H1 (cell line): ENCODE measurements at regions not wholly inside any gene's neighbourhood (a gene's known extent, or its start where the extent isn't known, plus 50 kb on each side); places are given as distances from the start of the nearest gene placed in this dataset.

Experiments used
- CTCF ChIA-PET: fragments of 300-600 bp; sonication (Branson Sonifier 250); formaldehyde crosslinking; loops from one replicate; lab custom pipeline; 2021; ENCODE audit not compliant: partially characterized antibody; lab: Charles Lee
- POLR2A ChIA-PET: fragments of 300-600 bp; sonication (Branson Sonifier 250); formaldehyde crosslinking; loops from one replicate; lab custom pipeline; 2021; ENCODE audit warnings: inconsistent platforms; ENCODE audit not compliant: partially characterized antibody; lab: Charles Lee
- DNase-seq, 2 experiments: peaks; one replicate each; pipeline versions ENCODE4 v3.0.0 to v3.0.0-alpha.2; 2010 to 2022; ENCODE audit warnings: low spot score in 2 of 2, low read depth in 1 of 2, mixed read lengths in 1 of 2
- FAIRE-seq: peaks from 2 replicates; lab custom pipeline; 2011; peaks lifted over from hg19 to GRCh38; lab: Jason Lieb, UNC
- H2AFZ ChIP-seq: 2 replicates; pipeline ENCODE4 v1.8.1; 2012; ENCODE audit warnings: low read length, inconsistent platforms
- H2AK5ac ChIP-seq: 2 replicates; pipeline ENCODE4 v1.6.1; 2013; ENCODE audit warnings: low read depth, low read length
- H2BK120ac ChIP-seq: replicated peaks from 2 replicates; pipeline ENCODE3; 2013; ENCODE audit warnings: low read depth, low read length, inconsistent platforms
- H2BK12ac ChIP-seq: 2 replicates; pipeline ENCODE4 v1.6.1; 2013; ENCODE audit warnings: low read depth, low read length
- H2BK15ac ChIP-seq: 2 replicates; pipeline ENCODE4 v1.6.1; 2013; ENCODE audit warnings: low read length
- H2BK20ac ChIP-seq: 2 replicates; pipeline ENCODE4 v1.6.1; 2013; ENCODE audit warnings: low read length
- H2BK5ac ChIP-seq: 2 replicates; pipeline ENCODE4 v1.6.1; 2013; ENCODE audit warnings: low read depth, low read length
- H3K14ac ChIP-seq: 2 replicates; pipeline ENCODE4 v1.6.1; 2013; ENCODE audit warnings: inconsistent platforms; ENCODE audit not compliant: insufficient read length
- H3K18ac ChIP-seq: 2 replicates; pipeline ENCODE4 v1.6.1; 2013; ENCODE audit warnings: low read length; ENCODE audit errors: extremely low read depth
- H3K23ac ChIP-seq: 2 replicates; pipeline ENCODE4 v1.6.1; 2013; ENCODE audit warnings: inconsistent platforms; ENCODE audit not compliant: insufficient read length
- H3K23me2 ChIP-seq: 2 replicates; pipeline ENCODE4 v1.6.1; 2013; ENCODE audit warnings: low read depth, low read length
- H3K27ac ChIP-seq: 2 replicates; pipeline ENCODE4 v1.6.1; 2011; ENCODE audit warnings: low read depth, low read length, inconsistent platforms
- H3K27me3 ChIP-seq, 4 experiments: replicated peaks in 1 of 4; 1 replicate in 1 of 4; 2 replicates in 3 of 4; pipeline versions ENCODE4 v1.6.1 to v1.8.1; 2011 to 2013; ENCODE audit warnings: low read length in 3 of 4, mild to moderate bottlenecking in 3 of 4, inconsistent platforms in 2 of 4, mixed read lengths in 2 of 4, moderate library complexity in 1 of 4; ENCODE audit not compliant: control insufficient read depth in 3 of 4, insufficient read depth in 3 of 4; ENCODE audit errors: extremely low read depth in 1 of 4
- H3K36me3 ChIP-seq, 4 experiments: 2 replicates each; pipeline versions ENCODE4 v1.6.1 to v1.8.1; 2011 to 2013; ENCODE audit warnings: mild to moderate bottlenecking in 4 of 4, low read length in 3 of 4, moderate library complexity in 2 of 4, control low read depth in 1 of 4, inconsistent platforms in 1 of 4; ENCODE audit not compliant: insufficient read depth in 4 of 4, control insufficient read depth in 2 of 4
- H3K4ac ChIP-seq: replicated peaks from 2 replicates; pipeline ENCODE3; 2013; ENCODE audit warnings: low read length, low read depth, mixed read lengths, inconsistent platforms; ENCODE audit not compliant: insufficient read length
- H3K4me1 ChIP-seq, 4 experiments: replicated peaks in 1 of 4; 1 replicate in 1 of 4; 2 replicates in 3 of 4; pipeline versions ENCODE4 v1.6.1 to v1.8.1; 2011 to 2013; ENCODE audit warnings: low read length in 3 of 4, inconsistent platforms in 2 of 4, mixed read lengths in 1 of 4; ENCODE audit not compliant: insufficient read depth in 4 of 4, control insufficient read depth in 3 of 4
- H3K4me2 ChIP-seq, 2 experiments: 2 replicates each; pipeline versions ENCODE4 v1.6.1 to v1.8.1; 2011 to 2013; ENCODE audit warnings: low read depth in 2 of 2, low read length in 2 of 2, control low read depth in 1 of 2, inconsistent platforms in 1 of 2, mild to moderate bottlenecking in 1 of 2; ENCODE audit not compliant: insufficient read depth in 1 of 2
- H3K4me3 ChIP-seq, 4 experiments: fragments of 200-600, 300-600 bp in 1 of 4; sonication (generic), shearing (Covaris generic), sonication (Bioruptor Twin) in 1 of 4; 2 replicates each; pipeline versions ENCODE4 v1.5.1 to v1.8.1; 2011 to 2016; ENCODE audit warnings: low read length in 4 of 4, low read depth in 3 of 4, control low read depth in 2 of 4, inconsistent platforms in 2 of 4, mild to moderate bottlenecking in 2 of 4, mixed read lengths in 1 of 4, moderate library complexity in 1 of 4; ENCODE audit not compliant: insufficient read depth in 2 of 4; ENCODE audit errors: extremely low read depth in 1 of 4
- H3K56ac ChIP-seq: replicated peaks from 2 replicates; pipeline ENCODE3; 2013; ENCODE audit warnings: low read depth, mild to moderate bottlenecking, mixed read lengths, low read length, inconsistent platforms; ENCODE audit not compliant: insufficient read length
- H3K79me1 ChIP-seq: 2 replicates; pipeline ENCODE4 v1.6.1; 2013; ENCODE audit warnings: low read depth, low read length, control low read depth
- H3K79me2 ChIP-seq, 2 experiments: 2 replicates each; pipeline versions ENCODE4 v1.6.1 to v1.8.1; 2012 to 2013; ENCODE audit warnings: low read length in 2 of 2, mild to moderate bottlenecking in 2 of 2, inconsistent platforms in 1 of 2; ENCODE audit not compliant: insufficient read depth in 2 of 2, control insufficient read depth in 1 of 2
- H3K9ac ChIP-seq, 4 experiments: replicated peaks in 1 of 4; 1 replicate in 1 of 4; 2 replicates in 3 of 4; pipeline versions ENCODE4 v1.6.1 to v1.8.1; 2011 to 2013; ENCODE audit warnings: low read depth in 3 of 4, low read length in 3 of 4, control low read depth in 2 of 4, mild to moderate bottlenecking in 2 of 4, moderate library complexity in 2 of 4, inconsistent platforms in 1 of 4; ENCODE audit errors: extremely low read depth in 1 of 4
- H3K9me3 ChIP-seq, 2 experiments: 2 replicates each; pipeline versions ENCODE4 v1.6.1 to v1.8.1; 2012 to 2013; ENCODE audit warnings: mild to moderate bottlenecking in 2 of 2, moderate library complexity in 2 of 2, control low read depth in 1 of 2, inconsistent platforms in 1 of 2, low read depth in 1 of 2, low read length in 1 of 2, mixed read lengths in 1 of 2; ENCODE audit not compliant: insufficient read depth in 2 of 2
- H4K20me1 ChIP-seq, 2 experiments: replicated peaks in 1 of 2; 2 replicates each; pipeline versions ENCODE3 to v1.8.1; 2011 to 2013; ENCODE audit warnings: inconsistent platforms in 2 of 2, low read length in 2 of 2, mild to moderate bottlenecking in 1 of 2; ENCODE audit not compliant: insufficient read depth in 2 of 2, control insufficient read depth in 1 of 2
- H4K5ac ChIP-seq: 2 replicates; pipeline ENCODE4 v1.6.1; 2013; ENCODE audit warnings: low read length, low read depth, mixed read lengths, inconsistent platforms; ENCODE audit not compliant: insufficient read length
- H4K8ac ChIP-seq: 2 replicates; pipeline ENCODE4 v1.8.0; 2013; ENCODE audit warnings: mild to moderate bottlenecking, moderate library complexity, low read length, inconsistent platforms; ENCODE audit not compliant: insufficient read depth; ENCODE audit errors: extremely low read depth
- H4K91ac ChIP-seq: replicated peaks from 2 replicates; pipeline ENCODE3; 2013; ENCODE audit warnings: low read length, mixed read lengths, inconsistent platforms; ENCODE audit not compliant: insufficient read length
- FOSL1 ChIP-seq: IDR thresholded peaks from 2 replicates; pipeline ENCODE4 v1.6.1; 2011; ENCODE audit warnings: mild to moderate bottlenecking, low read depth, low read length, moderate library complexity; ENCODE audit not compliant: insufficient read depth
- WGBS, 2 experiments: shearing (Covaris generic) in 1 of 2; methylation state at CpG; one replicate each; pipeline versions ENCODE4 v1.1.6 to v1.1.7; 2013 to 2015; ENCODE audit warnings: low lambda C conversion rate in 2 of 2, mixed read lengths in 2 of 2, inconsistent platforms in 1 of 2, low coverage in 1 of 2, missing lambda C conversion rate in 1 of 2; ENCODE audit not compliant: insufficient replicate concordance in 2 of 2, insufficient coverage in 1 of 2, insufficient read length in 1 of 2; ENCODE audit errors: extremely low coverage in 1 of 2, missing lambda C conversion rate in 1 of 2; 5-methylcytosine and 5-hydroxymethylcytosine counted together

DNA sequence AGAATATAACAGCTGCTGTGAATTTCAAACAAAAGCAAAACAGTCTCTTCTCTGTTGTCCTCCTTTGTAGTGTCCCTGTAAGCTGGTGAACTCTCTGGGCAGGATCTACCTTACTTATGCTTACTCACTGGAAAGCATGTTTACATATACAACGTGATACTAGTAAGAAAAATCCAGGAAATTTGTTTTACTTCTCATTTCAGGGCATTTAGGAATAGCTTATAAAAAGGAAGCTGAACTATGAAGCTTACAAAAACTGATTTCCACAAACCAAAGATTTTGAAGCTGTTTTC lies 311.0 kb downstream of the NOVA1 start:
- peaks cover 0 to 3% (median 0%) of the 10 kb centered on the region in 4 experiments; a peak in 2 of 7 replicates for H3K4me1 ChIP-seq
- H2AK5ac ChIP-seq, result no peak overlapping the region
- H4K5ac ChIP-seq, result no peak overlapping the region
- no peak overlapping the region for H2BK20ac ChIP-seq
- H3K14ac ChIP-seq, result no peak overlapping the region
- no peak overlapping the region for H3K23ac ChIP-seq
- H4K91ac ChIP-seq, result no peak overlapping the region
- no peak overlapping the region for H2BK15ac ChIP-seq
- no peak overlapping the region for H2BK12ac ChIP-seq
- H3K27me3 ChIP-seq, result no peaks in the 10 kb centered on the region
- 75% methylated on average over 1 of the region's 1 CpG; no CpG with 5 or more reads in 1 of the 2 experiments for WGBS, 2 experiments
- POLR2A ChIA-PET, result no interaction called here
- no peaks in the 10 kb centered on the region for H3K79me2 ChIP-seq
- no peak overlapping the region for H3K56ac ChIP-seq
- no peak overlapping the region for H2BK120ac ChIP-seq
- no peak overlapping the region for H4K8ac ChIP-seq
- no peak overlapping the region for H2AFZ ChIP-seq
- H3K4ac ChIP-seq, result no peak overlapping the region
- H4K20me1 ChIP-seq, result no peaks in the 10 kb centered on the region
- FAIRE-seq (no peak), DNase-seq (no peak)
- no peak overlapping the region for H3K9ac ChIP-seq
- no peaks in the 10 kb centered on the region for H3K23me2 ChIP-seq
- H3K79me1 ChIP-seq, result no peaks in the 10 kb centered on the region
- CTCF ChIA-PET, result interaction anchor here (1.1 kb wide), 1 partner anchor 10 kb away, joined by 5 read pairs; no protein-coding TSS in a partner anchor
- H3K36me3 ChIP-seq, result no peaks in the 10 kb centered on the region
- no peaks in the 10 kb centered on the region for H3K9me3 ChIP-seq
- no peak overlapping the region for H3K4me3 ChIP-seq
- H2BK5ac ChIP-seq, result no peak overlapping the region
- H3K18ac ChIP-seq, result no peak overlapping the region
- H3K4me2 ChIP-seq, result no peak overlapping the region
- no peak overlapping the region for H3K27ac ChIP-seq
- TF ChIP-seq FOSL1, result no peak
